Natural killer cell (primary cell): ENCODE measurements at regions not wholly inside any gene's neighbourhood (a gene's known extent, or its start where the extent isn't known, plus 50 kb on each side); places are given as distances from the start of the nearest gene placed in this dataset.

Experiments
- ATAC-seq, 3 donors: fragments of 150-1000 bp in 2 of 3; fragments of 200-7000 bp in 1 of 3; cut with Tn5 transposase; 1 replicate in 1 of 3; 2 replicates in 2 of 3; pipeline ENCODE4 v1.10.0; 2021; ENCODE audit warnings: mild to moderate bottlenecking in 2 of 3, moderate library complexity in 2 of 3
- DNase-seq, 2 donors: peaks; one replicate each; pipeline versions ENCODE4 v3.0.0 to v3.0.0-alpha.2; 2013 to 2021; ENCODE audit warnings: mixed read lengths in 1 of 2
- H3K27ac ChIP-seq: one replicate; pipeline ENCODE4 v1.5.1; 2013; ENCODE audit warnings: mild to moderate bottlenecking, low read length
- H3K27me3 ChIP-seq: one replicate; pipeline ENCODE4 v1.6.1; 2013; ENCODE audit warnings: low read length; ENCODE audit not compliant: control insufficient read depth, insufficient read depth
- H3K36me3 ChIP-seq: one replicate; pipeline ENCODE4 v1.6.1; 2013; ENCODE audit warnings: low read length; ENCODE audit not compliant: control insufficient read depth, insufficient read depth
- H3K4me1 ChIP-seq: one replicate; pipeline ENCODE4 v1.6.1; 2013; ENCODE audit warnings: low read length; ENCODE audit not compliant: control insufficient read depth, insufficient read depth
- H3K4me3 ChIP-seq: one replicate; pipeline ENCODE4 v1.5.1; 2013; ENCODE audit warnings: low read length
- H3K9me3 ChIP-seq: one replicate; pipeline ENCODE4 v1.6.1; 2013; ENCODE audit warnings: low read length; ENCODE audit not compliant: control insufficient read depth, insufficient read depth
- H3K27ac Mint-ChIP-seq, 2 donors: one replicate each; pipeline ENCODE4 v1.8.0; 2022; ENCODE audit warnings: mild to moderate bottlenecking in 2 of 2, mixed read lengths in 2 of 2, moderate library complexity in 1 of 2
- H3K27me3 Mint-ChIP-seq, 2 donors: one replicate each; pipeline ENCODE4 v1.8.0; 2022; ENCODE audit warnings: low read depth in 2 of 2, mixed read lengths in 2 of 2
- H3K36me3 Mint-ChIP-seq: one replicate; pipeline ENCODE4 v1.8.0; 2022; ENCODE audit warnings: mixed read lengths
- H3K4me1 Mint-ChIP-seq, 2 donors: one replicate each; pipeline ENCODE4 v1.8.0; 2022; ENCODE audit warnings: mixed read lengths in 2 of 2
- H3K4me3 Mint-ChIP-seq: one replicate; pipeline ENCODE4 v1.8.0; 2022; ENCODE audit warnings: mild to moderate bottlenecking, moderate library complexity, mixed read lengths
- H3K9me3 Mint-ChIP-seq, 2 donors: one replicate each; pipeline ENCODE4 v1.8.0; 2022; ENCODE audit warnings: mixed read lengths in 2 of 2
- WGBS: methylation state at CpG from one replicate; pipeline ENCODE4 v1.1.7; 2013; ENCODE audit warnings: missing lambda C conversion rate; ENCODE audit not compliant: insufficient coverage; 5-methylcytosine and 5-hydroxymethylcytosine counted together
- intact Hi-C: fragments of 100-400 bp; cut with micrococcal nuclease; formaldehyde crosslinking; loops from one replicate; pipeline ENCODE4 v1.14.2; 2022
- TF ChIP-seq, protein P1 (sequence below): fragments of 200-600 bp; IDR thresholded peaks from one replicate; pipeline ENCODE4 v1.8.0; 2022; ENCODE audit warnings: antibody characterized with exemption

DNA sequence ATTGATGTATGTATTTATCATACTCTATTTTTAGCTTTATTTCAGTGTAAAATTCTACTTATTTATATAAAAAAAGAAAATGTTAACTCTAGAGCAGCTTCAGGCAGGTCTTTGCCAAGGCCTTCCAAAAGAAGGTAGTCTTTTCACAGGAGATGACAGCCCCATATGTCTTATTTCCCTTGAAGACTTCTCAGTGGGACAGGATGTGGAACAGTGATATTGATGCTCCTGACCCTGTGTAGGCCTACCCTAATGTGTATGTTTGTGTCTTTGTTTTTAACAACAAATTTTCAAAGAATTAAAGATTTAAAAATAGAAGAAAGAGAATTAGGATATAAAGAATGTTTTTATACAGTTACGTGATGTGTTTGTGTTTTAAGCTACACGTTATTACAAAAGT is 1593.6 kb downstream of the AMY1C start:
- Histone ChIP-seq H3K27me3 (no peaks in the 10 kb centered on the region), H3K36me3 (no peaks in the 10 kb centered on the region), H3K27ac (no peak overlapping the region), H3K9me3 (peaks cover 4% of the 10 kb centered on the region), H3K4me3 (no peak overlapping the region), H3K4me1 (no peaks in the 10 kb centered on the region)
- Mint-ChIP-seq H3K4me3 (no peak overlapping the region), H3K27me3 (no peaks in the 10 kb centered on the region), H3K9me3 (peaks cover 12 to 22% of the 10 kb centered on the region in 2 donors), H3K36me3 (peaks cover 18% of the 10 kb centered on the region), H3K4me1 (no peaks in the 10 kb centered on the region), H3K27ac (no peak overlapping the region)
- TF ChIP-seq, protein P1, sequence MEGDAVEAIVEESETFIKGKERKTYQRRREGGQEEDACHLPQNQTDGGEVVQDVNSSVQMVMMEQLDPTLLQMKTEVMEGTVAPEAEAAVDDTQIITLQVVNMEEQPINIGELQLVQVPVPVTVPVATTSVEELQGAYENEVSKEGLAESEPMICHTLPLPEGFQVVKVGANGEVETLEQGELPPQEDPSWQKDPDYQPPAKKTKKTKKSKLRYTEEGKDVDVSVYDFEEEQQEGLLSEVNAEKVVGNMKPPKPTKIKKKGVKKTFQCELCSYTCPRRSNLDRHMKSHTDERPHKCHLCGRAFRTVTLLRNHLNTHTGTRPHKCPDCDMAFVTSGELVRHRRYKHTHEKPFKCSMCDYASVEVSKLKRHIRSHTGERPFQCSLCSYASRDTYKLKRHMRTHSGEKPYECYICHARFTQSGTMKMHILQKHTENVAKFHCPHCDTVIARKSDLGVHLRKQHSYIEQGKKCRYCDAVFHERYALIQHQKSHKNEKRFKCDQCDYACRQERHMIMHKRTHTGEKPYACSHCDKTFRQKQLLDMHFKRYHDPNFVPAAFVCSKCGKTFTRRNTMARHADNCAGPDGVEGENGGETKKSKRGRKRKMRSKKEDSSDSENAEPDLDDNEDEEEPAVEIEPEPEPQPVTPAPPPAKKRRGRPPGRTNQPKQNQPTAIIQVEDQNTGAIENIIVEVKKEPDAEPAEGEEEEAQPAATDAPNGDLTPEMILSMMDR: no peak
- intact Hi-C loops: no loop called here
- DNase-seq (no peak), ATAC-seq (no peak)
- no CpG with 5 or more reads among the region's 2 CpGs for WGBS

DNA sequence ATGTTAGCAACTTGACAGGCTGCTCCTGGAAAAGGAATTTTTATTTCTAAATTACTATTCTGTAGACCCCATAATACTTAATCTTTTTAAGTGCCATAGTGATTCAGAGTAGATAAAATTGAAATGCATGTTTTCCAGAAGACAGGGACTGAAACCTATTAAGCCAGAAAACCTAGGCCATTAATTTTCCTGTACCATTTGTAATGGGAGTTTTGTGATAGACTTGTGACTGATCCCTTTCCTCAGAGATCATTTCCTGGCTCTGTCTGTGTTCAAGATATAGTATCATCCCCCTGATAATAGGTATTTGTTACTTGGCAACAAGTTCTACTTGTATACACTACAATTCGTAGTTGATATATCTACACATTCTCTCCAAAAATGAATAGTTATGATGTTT is 1609.8 kb downstream of the AMY1C start:
- no peaks in the 10 kb centered on the region for H3K4me1 ChIP-seq
- TF ChIP-seq, protein P1: no peak
- intact Hi-C loops: no loop called here
- peaks cover 5% of the 10 kb centered on the region for H3K9me3 ChIP-seq
- no peak for ATAC-seq
- WGBS: no CpG with 5 or more reads among the region's 1 CpG
- H3K36me3 Mint-ChIP-seq: no peaks in the 10 kb centered on the region
- no peaks in the 10 kb centered on the region for H3K36me3 ChIP-seq
- DNase-seq: no peak
- no peak overlapping the region for H3K4me3 Mint-ChIP-seq
- H3K27ac Mint-ChIP-seq: no peak overlapping the region
- no peak overlapping the region for H3K4me3 ChIP-seq
- peaks cover 7 to 14% of the 10 kb centered on the region in 2 donors for H3K9me3 Mint-ChIP-seq
- H3K27me3 ChIP-seq: no peaks in the 10 kb centered on the region
- no peaks in the 10 kb centered on the region for H3K4me1 Mint-ChIP-seq
- no peaks in the 10 kb centered on the region for H3K27me3 Mint-ChIP-seq
- H3K27ac ChIP-seq: no peak overlapping the region

- intact Hi-C loops: no loop called here
- Histone ChIP-seq H3K4me1 (no peaks in the 10 kb centered on the region), H3K36me3 (no peaks in the 10 kb centered on the region), H3K9me3 (peaks cover 5% of the 10 kb centered on the region), H3K4me3 (no peak overlapping the region), H3K27ac (no peak overlapping the region), H3K27me3 (no peaks in the 10 kb centered on the region)
- no peaks in the 10 kb centered on the region for H3K4me1 Mint-ChIP-seq
- H3K27ac Mint-ChIP-seq: no peak overlapping the region
- peaks cover 4% of the 10 kb centered on the region for H3K36me3 Mint-ChIP-seq
- WGBS: 78% methylated on average over 1 of the region's 1 CpG
- H3K4me3 Mint-ChIP-seq: no peak overlapping the region
- no peaks in the 10 kb centered on the region for H3K27me3 Mint-ChIP-seq
- DNase-seq: no peak
- TF ChIP-seq, protein P1: no peak
- H3K9me3 Mint-ChIP-seq: peaks cover 12 to 20% of the 10 kb centered on the region in 2 donors
- no peak for ATAC-seq
Observed at GRCh38 chr1:105362438-105362837, 1612.7 kb downstream of the AMY1C start.

DNA sequence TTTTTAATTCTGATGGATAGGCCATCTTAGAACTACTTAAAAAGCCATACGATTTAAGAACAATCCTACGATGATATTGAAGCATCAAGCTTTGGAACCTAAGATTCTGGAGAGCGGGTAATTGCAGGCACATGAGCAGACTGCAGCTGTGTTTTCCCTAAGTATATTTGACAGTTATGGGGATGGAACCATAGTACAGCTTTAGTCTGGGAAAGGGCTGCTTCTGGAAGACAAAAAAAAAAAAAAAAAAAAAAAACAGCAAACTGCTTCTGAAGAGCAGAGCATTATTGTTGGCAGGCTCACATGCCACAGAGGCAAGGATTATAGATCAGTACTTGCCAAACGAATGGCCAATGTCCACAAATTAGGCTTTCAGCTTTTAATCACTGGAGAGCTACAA is 1618.7 kb downstream of the AMY1C start:
- peaks cover 17% of the 10 kb centered on the region for H3K36me3 Mint-ChIP-seq
- Histone ChIP-seq H3K27ac (no peak overlapping the region), H3K36me3 (no peaks in the 10 kb centered on the region), H3K9me3 (peaks cover 3% of the 10 kb centered on the region), H3K4me3 (no peak overlapping the region), H3K4me1 (no peaks in the 10 kb centered on the region), H3K27me3 (no peaks in the 10 kb centered on the region)
- TF ChIP-seq, protein P1: no peak
- peaks cover 16 to 23% of the 10 kb centered on the region in 2 donors for H3K9me3 Mint-ChIP-seq
- intact Hi-C loops: no loop called here
- H3K27me3 Mint-ChIP-seq: no peaks in the 10 kb centered on the region
- H3K4me1 Mint-ChIP-seq: no peaks in the 10 kb centered on the region
- H3K4me3 Mint-ChIP-seq: no peak overlapping the region
- H3K27ac Mint-ChIP-seq: no peak overlapping the region
- ATAC-seq: no peak
- WGBS: 86% methylated on average over 4 of the region's 4 CpGs
- no peak for DNase-seq
